AG09319 (cell line): ENCODE measurements at regions not wholly inside any gene's neighbourhood (a gene's known extent, or its start where the extent isn't known, plus 50 kb on each side); places are given as distances from the start of the nearest gene placed in this dataset.
"Not testable (repeated sequence)": the region's sequence is repeated elsewhere in the genome, so short reads cannot be mapped to it uniquely, and the experiment has no call there.

Experiments used
- DNase-seq: peaks from one replicate; pipeline ENCODE4 v3.0.0-alpha.2; 2010; ENCODE audit warnings: low read depth; ENCODE audit errors: extremely low read depth
- CTCF ChIP-seq: IDR thresholded peaks from 2 replicates; pipeline ENCODE4 v1.5.1; 2011; ENCODE audit warnings: low read depth, mild to moderate bottlenecking, inconsistent platforms, low read length, moderate library complexity

- no peak for DNase-seq
Measured at GRCh38 chr1:178579095-178579494, 66.2 kb downstream of the TEX35 start.

GRCh38 chr1:178579562-178579961, 66.7 kb downstream of the TEX35 start:
- no peak for TF ChIP-seq CTCF
- DNase-seq: no peak

More at GRCh38 chr1:178579095-178579494, 66.2 kb downstream of the TEX35 start:
- TF ChIP-seq CTCF: no peak

- no peak for TF ChIP-seq CTCF
- DNase-seq: no peak
Measured at GRCh38 chr1:178580096-178580495, 67.2 kb downstream of the TEX35 start.

- DNase-seq: no peak
- TF ChIP-seq CTCF: no peak
Measured at GRCh38 chr1:178580876-178581275, 68.0 kb downstream of the TEX35 start.

DNA sequence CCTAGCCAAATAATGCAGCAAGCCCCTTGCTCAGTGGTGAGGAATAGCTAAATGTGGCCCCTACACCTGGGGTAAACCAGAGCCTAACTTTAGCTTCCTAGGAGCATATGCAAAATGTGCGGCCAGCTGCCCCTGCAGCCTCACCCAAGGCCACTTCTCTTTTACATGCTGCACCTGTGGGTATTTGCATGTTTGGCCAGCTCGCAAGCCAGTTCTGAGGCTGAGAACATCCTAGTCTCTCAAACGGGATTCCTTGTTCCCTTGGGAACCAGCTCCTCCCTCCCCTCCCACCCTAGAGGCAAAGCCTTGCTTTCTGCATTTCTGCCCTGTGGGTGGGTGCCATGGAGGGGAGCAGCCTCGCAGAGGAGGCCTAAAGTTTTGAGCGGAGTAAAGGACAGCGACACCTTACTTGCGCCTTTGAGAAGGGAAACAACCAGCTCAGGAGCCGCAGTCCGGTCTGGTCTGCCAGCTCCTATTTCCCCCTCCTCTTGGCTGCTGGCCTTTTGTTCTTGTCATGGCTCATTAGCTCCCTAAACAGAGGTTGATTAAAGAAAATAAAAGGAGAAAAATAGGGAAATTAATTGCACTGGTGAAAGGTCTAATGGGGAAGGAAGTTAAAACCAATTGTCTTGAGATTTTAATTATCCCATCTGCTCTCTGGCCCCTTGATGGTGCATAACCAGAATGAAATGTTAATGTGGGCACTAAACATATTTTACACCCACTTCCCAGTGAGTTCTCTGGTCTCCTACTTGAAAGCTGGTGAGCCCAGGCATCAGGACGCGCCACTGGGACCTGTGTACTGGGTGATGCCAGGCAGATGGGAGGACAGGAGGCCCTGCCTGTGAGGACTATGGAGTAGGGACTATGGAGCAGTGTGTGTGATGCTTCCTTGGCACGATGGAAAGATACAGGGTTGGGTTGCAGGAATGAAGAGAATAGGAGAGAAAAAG, 68.7 kb downstream of the TEX35 start:
- no peak for DNase-seq
- no peak for TF ChIP-seq CTCF

DNA sequence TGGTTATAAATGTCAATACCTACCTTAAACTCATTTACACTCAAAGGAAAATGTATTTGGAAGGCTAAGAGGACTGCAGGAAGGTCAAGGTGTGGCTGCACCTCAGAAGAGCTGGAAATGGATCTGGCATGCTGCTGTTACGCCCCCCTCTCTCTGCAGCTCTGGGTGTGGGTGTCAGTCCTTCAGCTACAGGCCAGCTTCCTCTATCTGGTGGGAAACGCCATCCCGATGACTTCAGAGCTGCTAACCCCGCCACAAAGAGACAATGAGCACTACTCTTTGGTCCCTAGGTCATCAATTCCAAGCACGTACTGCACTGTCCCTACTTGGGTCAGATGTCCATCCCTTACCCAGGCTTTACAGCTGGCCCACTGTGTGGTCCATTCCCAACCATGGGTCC, 74.2 kb downstream of the TEX35 start:
- TF ChIP-seq CTCF: no peak
- no peak for DNase-seq

- no peak for DNase-seq
- TF ChIP-seq CTCF: no peak
Measured at GRCh38 chr1:178587975-178588374, 75.1 kb downstream of the TEX35 start.

DNA sequence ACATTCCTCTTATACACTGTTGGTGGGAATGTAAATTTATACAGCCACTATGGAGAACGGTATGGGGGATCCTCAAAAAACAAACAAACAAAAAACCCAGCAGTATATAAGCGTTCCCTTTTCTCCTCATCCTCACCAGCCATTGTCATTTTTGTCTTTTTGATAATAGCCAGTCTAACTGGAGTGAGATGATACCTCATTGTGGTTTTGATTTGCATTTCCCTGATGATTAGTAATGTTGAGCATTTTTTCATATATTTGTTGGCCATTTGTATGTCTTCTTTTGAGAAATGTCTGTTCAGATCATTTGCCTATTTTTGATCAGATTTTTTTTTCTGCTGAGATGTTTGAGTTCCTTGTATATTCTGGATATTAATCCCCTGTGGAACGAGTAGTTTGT, 76.1 kb downstream of the TEX35 start:
- not testable (repeated sequence) for DNase-seq

- DNase-seq: not testable (repeated sequence)
Measured at GRCh38 chr1:178591811-178592210, 78.9 kb downstream of the TEX35 start.
